Pancreas (tissue), 10 donors: ENCODE measurements at regions not wholly inside any gene's neighbourhood (a gene's known extent, or its start where the extent isn't known, plus 50 kb on each side); places are given as distances from the start of the nearest gene placed in this dataset.

ENCODE experiments used
- ATAC-seq, 4 donors: fragments of 200-7000 bp; cut with Tn5 transposase; one replicate each; pipeline versions ENCODE4 v1.8.0 to v1.9.1; 2020; ENCODE audit warnings: mild to moderate bottlenecking in 4 of 4, moderate library complexity in 4 of 4
- DNase-seq, 6 donors: peaks; one replicate each; pipeline ENCODE4 v3.0.0-alpha.2; 2020
- FAIRE-seq: peaks from 2 replicates; lab custom pipeline; 2012; peaks lifted over from hg19 to GRCh38; lab: Jason Lieb, UNC
- H3K27ac ChIP-seq, 4 donors: fragments of 200-600 bp; sonication (generic); 1 replicate in 3 of 4; 2 replicates in 1 of 4; pipeline versions ENCODE4 v1.5.0 to v1.8.0; 2020
- H3K27me3 ChIP-seq, 4 donors: fragments of 200-600 bp; one replicate each; pipeline ENCODE4 v1.8.0; 2021
- H3K36me3 ChIP-seq, 3 donors: fragments of 200-600 bp; sonication (generic) in 1 of 3; one replicate each; pipeline versions ENCODE4 v1.5.0 to v1.8.0; 2020 to 2021
- H3K4me1 ChIP-seq, 3 donors: fragments of 200-600 bp; one replicate each; pipeline ENCODE4 v1.8.0; 2021
- H3K4me3 ChIP-seq, 4 donors: fragments of 200-600 bp; sonication (generic) in 2 of 4; one replicate each; pipeline versions ENCODE4 v1.5.0 to v1.8.0; 2020 to 2021
- H3K9me3 ChIP-seq, 4 donors: fragments of 200-600 bp; one replicate each; pipeline ENCODE4 v1.8.0; 2021
- CTCF ChIP-seq, 4 donors: fragments of 200-600 bp; sonication (generic) in 3 of 4; IDR thresholded peaks; one replicate each; pipeline versions ENCODE4 v1.5.0 to v1.8.0; 2021; ENCODE audit warnings: antibody characterized with exemption in 4 of 4
- WGBS, 2 donors: extraction: QIAGEN DNeasy Blood & Tissue Kit; methylation state at CpG; one replicate each; pipeline ENCODE4 v1.1.7; 2013; 5-methylcytosine and 5-hydroxymethylcytosine counted together
- intact Hi-C, 3 donors: fragments of 100-400 bp; cut with DNase I; formaldehyde crosslinking; loops; one replicate each; pipeline versions ENCODE4 v1.11.1 to v1.14.2; 2022
- donor health status: healthy with polysubstance abuse.
- donor health status: DM: no; HTN: no; CAD: no; lungs with moderate emphysema.
- donor health status: DM: no; HTN: no; CAD: no.
- donor health status: control.
- donor health status: control.
- donor health status: Bipolar disorder and iron deficiency.
- donor health status: DM: yes; HTN: yes; CAD: no.
- donor health status: DM: no; HTN: no; CAD: no.
- donor health status: DM: no; HTN: no; CAD: no.
- donor health status: DM: yes; HTN: yes; CAD: no.

DNA sequence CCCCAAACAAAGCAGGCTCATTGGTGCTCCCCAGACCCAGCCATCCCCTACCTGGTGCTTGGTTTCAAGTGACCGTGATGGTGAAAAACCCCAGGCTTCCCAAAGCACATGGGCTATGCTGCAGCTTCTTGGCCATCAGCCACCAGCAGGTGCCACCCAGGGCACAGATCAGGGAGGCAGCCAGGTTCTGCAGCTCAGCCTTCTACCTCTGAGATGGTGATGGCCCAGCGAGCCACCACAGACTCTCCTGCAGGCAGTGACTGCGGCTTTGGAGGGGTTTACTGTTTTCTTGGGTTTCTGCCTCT lies 70.0 kb upstream of the ALX4 start:
- intact Hi-C loops = no loop called here
- FAIRE-seq (no peak), ATAC-seq (no peak)

GRCh38 chr11:44380820-44381219 lies 70.9 kb upstream of the ALX4 start:
- no peak for TF ChIP-seq CTCF (IDR thresholded peaks at IDR 0.05)
- intact Hi-C loops = no loop called here
- Histone ChIP-seq H3K27ac (no peak overlapping the region), H3K4me3 (no peak overlapping the region), H3K27me3 (no peaks in the 10 kb centered on the region), H3K4me1 (no peaks in the 10 kb centered on the region), H3K36me3 (no peaks in the 10 kb centered on the region), H3K9me3 (no peaks in the 10 kb centered on the region)
- WGBS, 2 donors = 69 to 75% methylated on average over 7 of the region's 7 CpGs
- DNase-seq (no peak), ATAC-seq (no peak), FAIRE-seq (no peak)

More for the DNA sequence above, 70.0 kb upstream of the ALX4 start:
- no peak for DNase-seq
- H3K4me3 ChIP-seq = no peak overlapping the region
- H3K9me3 ChIP-seq = no peaks in the 10 kb centered on the region
- H3K27me3 ChIP-seq = no peaks in the 10 kb centered on the region
- H3K27ac ChIP-seq = no peak overlapping the region
- no peak for TF ChIP-seq CTCF (IDR thresholded peaks at IDR 0.05)
- H3K4me1 ChIP-seq = no peaks in the 10 kb centered on the region
- H3K36me3 ChIP-seq = no peaks in the 10 kb centered on the region
- WGBS, 2 donors = 69 to 81% methylated on average over 3 of the region's 3 CpGs

GRCh38 chr11:44381261-44381660 lies 71.3 kb upstream of the ALX4 start:
- ATAC-seq (no peak), FAIRE-seq (no peak), DNase-seq (no peak)
- Histone ChIP-seq H3K36me3 (no peaks in the 10 kb centered on the region), H3K9me3 (no peaks in the 10 kb centered on the region), H3K4me1 (no peaks in the 10 kb centered on the region), H3K27me3 (no peaks in the 10 kb centered on the region), H3K27ac (no peak overlapping the region), H3K4me3 (no peak overlapping the region)
- WGBS, 2 donors = 78 to 82% methylated on average over 6 of the region's 6 CpGs
- no peak for TF ChIP-seq CTCF (IDR thresholded peaks at IDR 0.05)
- intact Hi-C loops = no loop called here

- WGBS, 2 donors = 52 to 57% methylated on average over 6 of the region's 6 CpGs
- FAIRE-seq (no peak), DNase-seq (no peak), ATAC-seq (no peak)
- no peaks in the 10 kb centered on the region for H3K9me3 ChIP-seq
- H3K4me3 ChIP-seq = no peak overlapping the region
- H3K4me1 ChIP-seq = no peaks in the 10 kb centered on the region
- H3K27me3 ChIP-seq = no peaks in the 10 kb centered on the region
- H3K27ac ChIP-seq = no peak overlapping the region
- TF ChIP-seq CTCF (IDR thresholded peaks at IDR 0.05) = no peak
- intact Hi-C loops = no loop called here
- no peaks in the 10 kb centered on the region for H3K36me3 ChIP-seq
These were observed 72.2 kb upstream of the ALX4 start for GRCh38 chr11:44382118-44382517.

DNA sequence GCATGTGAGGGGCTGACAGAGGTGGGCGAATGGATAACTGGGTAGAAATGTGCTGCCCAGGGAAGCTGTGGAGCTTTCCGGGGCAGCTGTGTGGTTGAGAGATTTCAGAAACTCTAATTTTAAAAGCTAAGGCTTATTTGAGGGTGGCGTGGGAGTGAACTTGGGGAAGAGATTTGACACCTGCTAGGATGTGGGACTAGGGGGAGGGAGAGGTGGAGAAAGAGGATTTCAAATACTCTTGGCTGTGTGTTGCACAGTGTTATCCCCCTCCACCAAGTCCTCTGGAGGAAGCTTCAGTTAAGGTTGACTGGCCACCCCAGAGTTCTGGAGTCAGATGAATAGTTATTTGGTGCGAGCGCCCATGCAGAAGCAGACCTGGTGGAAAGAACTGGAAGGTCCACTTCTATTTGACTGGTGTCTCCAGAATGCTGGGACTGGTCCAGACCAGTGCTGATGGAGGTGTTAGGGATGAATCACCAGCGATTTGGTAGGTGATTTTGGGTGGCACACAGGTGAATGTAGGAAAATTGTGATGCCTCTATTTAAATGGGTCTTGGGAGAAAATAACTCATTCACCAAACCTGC lies 72.8 kb upstream of the ALX4 start:
- Histone ChIP-seq H3K27me3 (no peaks in the 10 kb centered on the region), H3K36me3 (no peaks in the 10 kb centered on the region), H3K4me1 (no peaks in the 10 kb centered on the region), H3K27ac (no peak overlapping the region), H3K4me3 (no peak overlapping the region), H3K9me3 (no peaks in the 10 kb centered on the region)
- no peak for FAIRE-seq
- WGBS, 2 donors = 80 to 83% methylated on average over 6 of the region's 6 CpGs
- intact Hi-C loops = no loop called here
- no peak for ATAC-seq
- no peak for DNase-seq
- no peak for TF ChIP-seq CTCF (IDR thresholded peaks at IDR 0.05)
